ENCODE measurements at regions not wholly inside any gene's neighbourhood (a gene's known extent, or its start where the extent isn't known, plus 50 kb on each side); places are given as distances from the start of the nearest gene placed in this dataset.
"Not testable (repeated sequence)": the region's sequence is repeated elsewhere in the genome, so short reads cannot be mapped to it uniquely, and the experiment has no call there.

GRCh38 chrX:33989936-33990335 lies 142.2 kb downstream of the FAM47A start:
- no peak for DNase-seq

GRCh38 chrX:33987458-33987857 lies 144.7 kb downstream of the FAM47A start:
- no peak for DNase-seq

- no peak for DNase-seq
Measured at GRCh38 chrX:33974676-33975075, 157.4 kb downstream of the FAM47A start.

GRCh38 chrX:33970028-33970967 lies 161.8 kb downstream of the FAM47A start:
- no peak for DNase-seq

- DNase-seq = no peak
Measured at GRCh38 chrX:33969105-33969504, 163.0 kb downstream of the FAM47A start.

- DNase-seq = no peak
Measured at GRCh38 chrX:33968611-33969010, 163.5 kb downstream of the FAM47A start.

GRCh38 chrX:33949300-33949699 lies 182.8 kb downstream of the FAM47A start:
- DNase-seq = no peak

- not testable (repeated sequence) for DNase-seq
Measured at GRCh38 chrX:33926249-33926648, 205.9 kb downstream of the FAM47A start.

GRCh38 chrX:33923262-33923661 lies 208.9 kb downstream of the FAM47A start:
- DNase-seq = no peak

GRCh38 chrX:33909836-33910235 lies 222.3 kb downstream of the FAM47A start:
- no peak for DNase-seq

- DNase-seq = no peak
Measured at GRCh38 chrX:33908898-33909297, 223.2 kb downstream of the FAM47A start.

GRCh38 chrX:33908074-33908473 lies 224.0 kb downstream of the FAM47A start:
- no peak for DNase-seq

GRCh38 chrX:33906971-33907370 lies 225.1 kb downstream of the FAM47A start:
- no peak for DNase-seq

GRCh38 chrX:33892670-33893069 lies 239.4 kb downstream of the FAM47A start:
- no peak for DNase-seq

GRCh38 chrX:33855251-33855650 lies 276.9 kb downstream of the FAM47A start:
- DNase-seq = no peak

- DNase-seq = not testable (repeated sequence)
Measured at GRCh38 chrX:33852146-33852545, 280.0 kb downstream of the FAM47A start.

- DNase-seq = no peak
Measured at GRCh38 chrX:33840176-33840575, 291.9 kb downstream of the FAM47A start.

GRCh38 chrX:33831211-33831610 lies 300.9 kb downstream of the FAM47A start:
- DNase-seq = no peak

- no peak for DNase-seq
Measured at GRCh38 chrX:33817266-33817665, 314.8 kb downstream of the FAM47A start.

GRCh38 chrX:33808636-33809035 lies 323.5 kb downstream of the FAM47A start:
- no peak for DNase-seq

- DNase-seq = no peak
Measured at GRCh38 chrX:33784548-33784947, 347.6 kb downstream of the FAM47A start.

GRCh38 chrX:33741807-33742206 lies 390.3 kb downstream of the FAM47A start:
- DNase-seq = no peak

- no peak for DNase-seq
Measured at GRCh38 chrX:33735182-33735581, 396.9 kb downstream of the FAM47A start.

GRCh38 chrX:33726281-33727160 lies 405.6 kb downstream of the FAM47A start:
- DNase-seq = no peak
